HG03135 (cell line): ENCODE measurements at regions not wholly inside any gene's neighbourhood (a gene's known extent, or its start where the extent isn't known, plus 50 kb on each side); places are given as distances from the start of the nearest gene placed in this dataset.

Experiments
- ATAC-seq: cut with Tn5 transposase; IDR thresholded peaks from one replicate; pipeline ENCODE4 v1.9.1; 2021; ENCODE audit warnings: mild to moderate bottlenecking, moderate library complexity; ENCODE audit not compliant: unreplicated experiment

DNA sequence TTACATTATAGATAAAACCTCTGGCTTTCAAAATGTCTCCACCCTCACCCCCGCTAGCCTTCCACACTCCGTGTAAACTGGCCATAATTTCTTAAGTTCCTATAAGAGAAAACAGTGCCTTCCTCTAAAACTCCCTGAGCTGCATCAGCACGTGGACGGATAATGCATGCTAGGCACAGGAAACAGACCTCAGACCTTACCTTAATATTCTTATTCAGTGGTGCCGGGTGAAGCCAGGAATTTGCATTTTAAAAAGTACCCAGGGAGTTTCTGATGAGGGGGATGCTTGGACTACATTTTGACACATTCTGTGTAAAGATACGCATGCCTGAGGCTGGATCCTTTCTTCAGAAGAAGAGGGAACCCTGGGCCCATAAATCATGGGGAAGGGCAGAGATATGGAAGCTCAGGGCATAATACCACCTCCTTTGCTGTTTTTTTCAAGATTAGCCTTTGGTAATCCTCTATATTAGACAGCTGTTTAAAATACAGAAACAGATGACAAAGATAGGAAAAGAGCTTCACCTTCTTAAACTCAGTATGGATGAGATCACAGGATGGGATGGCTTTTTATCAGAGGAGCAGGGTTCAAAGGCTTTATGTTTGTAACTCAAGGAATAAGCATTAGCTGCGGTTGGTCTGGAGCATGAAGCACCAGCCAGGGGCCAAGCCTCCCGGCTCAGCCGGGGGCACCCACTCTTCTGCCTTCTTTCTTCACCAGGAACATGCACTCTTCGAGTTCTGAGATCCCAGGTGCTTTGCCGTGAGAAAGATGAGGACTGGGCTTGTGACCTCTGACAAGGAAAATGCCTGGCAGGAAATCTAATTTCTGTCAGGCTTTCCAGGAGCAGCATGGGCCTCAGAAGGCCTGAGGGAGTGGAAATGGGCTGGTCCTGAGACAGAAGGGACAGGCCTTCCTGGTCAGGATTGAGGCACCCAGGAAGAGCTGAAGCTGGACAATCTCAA lies 218.1 kb upstream of the SOX4 start:
- ATAC-seq: no peak

DNA sequence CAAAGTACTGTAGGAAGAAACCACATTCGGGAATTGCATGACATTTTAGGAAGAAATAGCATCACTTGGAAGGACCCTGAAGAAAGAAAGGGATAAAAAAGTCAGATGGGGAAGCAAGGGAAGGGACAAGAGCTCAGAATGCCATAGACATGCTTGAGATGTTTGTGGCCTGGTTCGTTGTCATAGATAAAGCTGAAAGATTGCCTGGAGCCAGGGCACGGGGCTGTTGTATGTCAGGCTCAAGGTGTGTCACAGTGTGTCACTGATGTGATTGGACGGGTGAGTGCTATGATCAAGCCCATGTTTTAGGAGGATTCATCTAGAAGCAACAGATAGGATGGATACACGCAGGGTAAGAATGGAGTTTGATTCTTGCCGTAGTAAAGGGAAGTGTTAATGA lies 216.2 kb upstream of the SOX4 start:
- no peak for ATAC-seq

DNA sequence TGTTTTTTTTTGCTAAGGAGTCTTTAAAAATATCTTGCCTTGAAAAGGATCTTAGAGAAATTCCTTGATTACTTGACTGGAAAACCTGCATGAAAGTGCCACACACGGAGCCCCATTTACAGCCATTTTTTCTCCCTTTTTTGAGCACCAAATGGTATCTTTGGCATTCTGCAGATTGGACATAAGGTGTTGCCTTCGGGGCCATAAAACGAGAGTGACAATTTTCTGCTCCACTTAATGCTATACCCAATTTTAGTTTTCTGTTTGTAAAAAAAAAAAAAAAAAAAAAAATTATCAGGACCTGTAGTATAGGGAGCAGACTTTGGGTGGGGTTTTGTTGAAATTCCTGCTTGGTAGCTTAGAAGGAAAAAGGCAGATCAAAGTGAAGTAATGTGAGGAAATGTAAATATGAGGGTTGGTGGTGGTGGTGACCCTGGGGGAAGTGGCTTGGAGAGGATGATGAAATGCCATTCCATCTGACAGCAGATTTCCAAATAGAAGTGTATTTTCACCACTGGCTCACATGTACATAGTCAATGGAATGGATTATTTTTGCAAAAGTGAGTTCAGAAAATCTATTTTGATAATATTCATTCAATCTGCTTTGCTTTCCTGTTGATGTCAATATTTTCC lies 212.1 kb upstream of the SOX4 start:
- ATAC-seq: no peak

DNA sequence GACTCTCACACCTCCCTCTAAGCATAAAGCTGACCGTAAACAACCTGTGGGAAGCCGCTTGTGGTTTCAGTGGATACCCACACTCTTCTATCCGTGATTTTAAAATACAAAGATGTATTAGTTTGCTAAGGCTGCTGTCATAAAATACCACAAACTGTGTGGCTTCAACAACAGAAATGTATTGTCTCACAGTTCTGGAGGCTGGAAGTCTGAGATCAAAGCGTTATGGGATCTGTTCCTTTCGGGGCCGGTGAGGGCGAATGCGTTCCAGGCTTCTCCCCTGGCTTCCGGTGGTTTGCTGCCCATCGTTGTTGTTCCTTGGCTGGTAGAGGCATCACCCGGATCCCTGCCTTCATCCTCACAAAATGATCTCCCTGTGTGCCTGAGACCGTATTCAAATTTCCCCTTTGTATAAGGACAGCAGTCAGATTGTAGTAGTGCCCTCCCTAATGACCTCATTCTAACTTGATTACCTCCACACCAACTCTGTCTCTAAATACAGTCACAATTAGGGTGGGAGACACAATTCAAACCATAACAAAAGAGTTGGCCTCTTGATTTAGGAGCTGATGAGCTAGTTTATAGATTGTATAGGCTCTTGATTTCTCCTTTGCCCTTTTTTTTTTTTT lies 210.6 kb upstream of the SOX4 start:
- ATAC-seq: no peak

DNA sequence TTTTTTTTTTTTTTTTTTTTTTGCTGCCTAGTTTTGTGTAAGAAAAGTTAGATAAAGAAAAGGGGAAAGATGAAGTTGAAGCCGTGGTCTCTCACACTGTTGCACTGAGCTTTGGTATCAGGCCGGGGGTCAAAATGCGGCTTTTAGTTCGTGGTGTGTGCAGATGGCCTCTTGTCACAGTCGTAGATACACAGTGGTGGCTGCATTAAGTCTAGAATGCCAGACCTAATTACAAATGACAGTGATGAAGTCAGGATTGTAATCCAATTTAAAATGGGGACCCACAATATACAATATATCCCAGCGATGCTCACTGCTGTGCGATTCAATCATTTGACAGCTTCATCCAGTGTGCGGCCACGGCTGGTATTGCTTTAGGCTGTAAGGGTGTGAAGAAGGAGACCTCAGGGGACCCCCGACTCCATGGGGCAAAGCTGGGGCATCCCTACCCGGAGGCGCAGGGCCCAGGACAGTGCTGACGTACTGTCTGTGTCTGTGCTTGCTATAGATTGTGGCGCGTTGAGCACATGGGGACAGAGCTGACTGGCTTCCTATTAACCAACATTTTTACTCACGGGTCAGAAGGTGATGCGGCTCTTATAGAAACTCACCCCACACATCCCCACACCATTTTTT lies 210.0 kb upstream of the SOX4 start:
- ATAC-seq: no peak

DNA sequence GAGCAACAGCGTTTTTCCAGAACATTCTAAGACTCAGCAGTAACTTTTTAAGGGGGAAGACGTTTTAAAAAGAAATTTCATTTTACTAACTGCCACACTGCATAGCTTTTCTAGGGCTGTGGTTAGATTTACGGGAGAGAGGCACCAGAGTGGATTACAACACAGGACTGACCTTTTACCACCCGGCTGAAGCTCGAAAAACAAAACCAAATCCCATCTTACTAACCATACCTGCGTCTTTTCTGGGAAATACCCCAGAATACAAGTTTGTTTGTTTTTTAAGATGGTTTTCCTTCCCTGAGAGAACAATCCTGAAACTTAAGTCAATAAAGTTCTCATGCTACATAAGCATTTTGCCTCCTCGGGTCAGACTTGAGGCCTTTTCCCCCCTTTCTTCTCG lies 209.3 kb upstream of the SOX4 start:
- no peak for ATAC-seq

DNA sequence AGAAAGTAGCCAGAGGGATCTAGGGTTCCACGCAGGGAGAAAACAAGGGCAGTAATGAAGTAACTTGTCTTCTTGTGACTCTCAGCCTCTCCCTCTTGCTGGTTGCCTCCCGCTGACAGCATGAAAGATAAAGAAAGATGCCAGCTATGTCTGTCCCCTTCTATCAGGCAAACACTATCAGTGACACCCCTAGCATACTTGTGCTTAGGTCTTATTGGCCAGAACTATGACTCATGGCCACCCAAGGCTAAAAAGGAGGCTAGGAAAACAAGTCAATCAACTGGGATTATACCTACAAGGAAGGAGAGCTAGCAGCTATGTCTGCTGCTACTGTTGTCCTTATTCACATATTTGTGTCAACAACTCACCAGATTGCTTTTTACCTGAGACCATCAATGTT lies 206.8 kb upstream of the SOX4 start:
- no peak for ATAC-seq

DNA sequence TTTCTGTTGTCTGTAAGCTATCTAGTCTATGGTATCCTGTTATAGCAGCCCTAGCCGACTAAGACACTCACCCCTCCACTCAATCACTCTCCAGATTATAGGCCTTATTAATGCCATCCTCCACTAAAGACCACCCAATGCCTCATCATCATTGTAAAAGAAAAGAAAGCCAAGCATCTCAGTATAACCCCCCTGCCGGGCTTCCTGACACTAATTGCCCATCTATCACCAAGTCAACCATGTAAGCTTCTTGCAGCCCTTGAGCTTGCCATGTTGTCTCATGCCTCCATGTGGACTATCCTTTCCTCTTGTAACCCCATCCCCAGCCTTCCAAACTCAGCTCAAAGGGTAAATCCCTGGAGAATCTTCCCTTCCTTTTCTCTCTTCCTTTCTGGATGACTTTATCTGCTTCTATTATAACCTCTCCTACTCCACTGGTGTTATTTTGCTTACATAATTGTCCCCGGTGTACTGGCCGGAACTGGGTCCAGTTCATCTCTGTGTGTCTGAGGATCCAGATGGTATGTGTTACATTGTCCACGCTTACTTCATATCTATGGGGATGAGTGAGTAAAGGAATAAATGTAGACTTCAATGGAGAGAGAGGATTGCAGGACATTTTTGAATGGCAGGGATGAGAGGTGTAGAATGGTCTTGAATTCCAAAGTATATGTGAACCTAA lies 202.9 kb upstream of the SOX4 start:
- no peak for ATAC-seq

DNA sequence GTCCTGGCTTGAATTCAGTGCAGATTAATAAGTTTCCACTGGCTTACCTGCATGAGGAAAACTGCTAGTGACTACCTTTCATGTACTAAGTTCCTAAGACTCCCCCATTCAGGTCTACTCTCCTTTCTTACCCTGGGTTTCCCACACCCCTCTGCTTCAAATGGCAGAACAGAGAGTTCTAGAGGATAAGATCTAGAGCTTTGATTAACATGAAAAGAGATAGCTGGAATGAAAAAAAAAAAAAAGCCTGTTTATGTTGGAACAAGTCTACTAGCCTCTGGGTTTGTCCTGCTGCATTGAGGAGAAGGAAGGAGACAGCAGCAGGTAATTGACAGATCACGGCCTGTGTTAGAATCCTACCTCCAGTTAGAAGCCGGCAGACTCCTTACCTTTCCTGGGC lies 201.4 kb upstream of the SOX4 start:
- ATAC-seq: no peak

DNA sequence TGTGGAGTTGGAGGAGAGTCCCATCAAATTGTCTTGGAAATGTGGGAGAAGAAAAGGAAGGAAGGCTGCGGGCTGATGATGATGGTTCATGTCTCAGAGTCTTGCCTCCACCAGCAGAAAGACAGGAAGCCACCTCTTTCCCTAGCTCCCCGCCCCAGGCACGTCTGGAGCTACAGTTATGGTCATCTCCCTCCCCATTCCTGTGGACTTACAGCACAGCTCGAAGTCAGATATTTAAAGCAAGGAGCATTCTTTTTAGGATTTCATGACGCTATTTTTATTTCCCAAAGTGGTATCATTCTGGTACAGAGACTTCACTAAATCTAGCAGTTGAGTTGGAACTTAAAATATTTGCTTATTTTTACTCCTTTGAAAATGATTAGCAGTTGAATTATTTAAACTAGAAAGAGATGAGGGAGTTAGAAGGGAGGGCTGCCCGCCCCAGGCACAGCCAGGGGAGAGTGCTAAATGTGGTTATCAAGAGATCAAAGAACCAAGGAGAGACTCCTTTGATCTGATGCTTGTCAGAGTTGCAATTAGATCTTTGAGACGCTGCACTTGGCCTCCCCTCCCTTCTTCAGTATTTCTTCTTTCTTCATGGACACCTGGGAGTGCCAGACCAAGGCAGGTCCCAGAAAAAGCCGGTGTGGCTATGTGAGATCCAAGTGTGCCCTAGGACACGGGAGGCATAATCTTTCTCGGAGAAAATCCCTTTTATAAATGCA lies 199.9 kb upstream of the SOX4 start:
- no peak for ATAC-seq

DNA sequence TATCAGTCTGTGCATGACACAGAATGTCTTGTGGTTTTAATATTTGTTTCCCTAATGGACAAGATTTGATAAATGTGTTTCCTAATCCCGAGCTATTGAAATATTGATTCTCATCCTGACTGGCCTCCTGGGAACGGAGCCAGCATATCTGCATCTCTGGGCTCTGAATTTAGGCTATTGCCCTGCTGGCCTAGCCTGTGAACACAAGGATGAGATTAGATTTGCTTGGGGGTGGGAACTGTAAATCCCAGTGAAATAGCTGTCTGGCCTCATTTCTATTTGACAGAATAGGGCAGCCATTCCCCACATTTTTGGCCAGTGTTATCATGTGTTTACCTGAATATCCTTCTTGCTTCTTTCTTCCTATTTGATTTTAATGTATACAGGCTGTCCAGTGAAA lies 198.4 kb upstream of the SOX4 start:
- no peak for ATAC-seq

DNA sequence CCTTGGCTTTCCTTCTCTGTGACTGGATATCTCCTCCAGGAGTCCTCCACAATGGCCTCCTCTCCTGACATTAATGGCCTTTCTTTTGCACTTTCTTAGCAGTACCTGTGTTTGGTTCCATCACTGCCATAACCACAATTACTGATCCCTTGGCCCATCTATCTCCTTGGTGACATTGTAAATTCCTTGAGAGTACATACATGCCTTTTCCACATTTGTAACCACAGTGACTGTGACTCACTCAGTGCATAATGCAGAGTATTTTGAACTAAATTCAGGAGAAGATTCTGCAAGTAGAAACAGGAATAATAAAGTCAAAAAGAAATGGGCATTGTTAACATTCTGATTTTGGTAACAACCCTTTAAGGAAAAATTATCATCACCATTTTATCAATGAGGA lies 197.2 kb upstream of the SOX4 start:
- ATAC-seq: no peak

DNA sequence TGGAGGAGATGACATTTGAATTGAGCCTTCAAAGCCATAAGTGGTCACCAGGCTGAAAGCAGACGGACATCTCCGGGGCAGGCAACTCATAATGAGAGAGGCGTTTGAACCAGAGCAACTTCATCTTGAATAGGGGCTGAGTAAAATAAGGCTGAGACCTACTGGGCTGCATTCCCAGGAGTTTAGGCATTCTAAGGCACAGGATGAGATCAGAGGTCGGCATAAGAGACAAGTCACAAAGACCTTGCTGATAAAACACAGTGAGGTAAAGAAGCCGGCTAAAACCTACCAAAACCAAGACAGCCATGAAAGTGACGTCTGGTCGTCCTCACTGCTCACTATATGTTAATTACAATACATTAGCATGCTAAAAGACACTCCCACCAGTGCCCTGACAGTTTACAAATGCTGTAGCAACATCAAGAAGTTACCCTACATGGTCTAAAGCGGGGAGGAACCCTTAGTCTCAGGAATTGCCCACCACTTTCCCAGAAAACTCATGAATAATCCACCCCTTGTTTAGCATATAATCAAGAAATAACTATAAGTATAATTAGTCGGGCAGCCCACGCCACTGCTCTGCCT lies 194.7 kb upstream of the SOX4 start:
- ATAC-seq: no peak

DNA sequence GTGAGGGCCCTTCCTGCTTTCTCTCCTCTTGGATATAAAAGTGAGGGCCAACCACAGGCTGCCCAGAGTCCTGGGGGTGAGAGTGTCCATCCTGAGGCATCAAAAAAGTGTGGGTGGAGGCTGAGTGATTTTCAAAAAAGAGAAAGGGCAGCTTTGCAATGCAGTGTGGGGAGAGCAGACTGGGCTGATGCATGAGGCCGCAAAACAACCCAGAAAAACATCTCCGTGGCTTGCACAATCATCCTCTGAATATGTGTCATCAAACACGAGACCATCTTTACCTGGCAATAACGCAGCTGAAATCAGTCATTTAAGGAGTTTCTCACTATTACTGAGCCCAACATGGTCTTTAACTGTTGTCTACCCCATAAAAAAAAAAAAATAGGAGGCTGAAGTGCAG lies 191.2 kb upstream of the SOX4 start:
- ATAC-seq: no peak

DNA sequence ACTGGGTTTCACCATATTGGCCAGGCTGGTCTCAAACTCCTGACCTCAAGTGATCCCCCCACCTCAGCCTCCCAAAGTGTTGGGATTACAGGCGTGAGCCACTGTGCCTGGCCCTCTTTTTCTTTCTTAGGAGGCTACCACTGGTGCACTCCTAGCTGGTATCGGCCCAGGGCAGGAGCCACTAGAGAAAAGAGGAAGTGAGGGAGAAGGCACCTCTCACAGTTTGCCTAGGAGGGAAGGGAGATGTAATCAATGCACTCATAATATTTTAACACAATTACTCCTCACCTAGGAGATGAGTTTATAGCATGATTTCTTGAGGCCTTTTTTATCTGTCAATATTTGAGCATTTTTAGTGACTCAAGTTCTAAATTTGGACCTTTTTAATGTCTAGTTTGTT lies 189.0 kb upstream of the SOX4 start:
- no peak for ATAC-seq

DNA sequence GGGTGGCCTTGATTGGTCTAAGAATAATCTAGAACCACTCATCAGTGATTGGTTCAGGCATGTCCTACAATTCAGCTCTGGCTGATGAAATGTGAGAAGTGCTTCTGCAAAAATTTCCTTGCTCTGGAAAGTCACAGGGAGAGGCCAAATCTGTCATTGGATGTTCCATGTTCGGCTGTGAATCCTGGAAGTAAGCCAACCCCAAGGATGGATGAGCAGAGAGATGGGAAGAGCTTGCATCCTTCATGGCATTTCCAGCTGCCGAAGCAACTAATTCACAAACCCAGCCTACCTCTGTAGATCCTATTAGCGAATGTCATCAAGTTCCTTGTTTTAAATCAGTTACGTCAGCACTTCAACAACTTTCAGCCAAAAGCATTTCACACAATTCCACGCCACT lies 187.2 kb upstream of the SOX4 start:
- ATAC-seq: no peak

DNA sequence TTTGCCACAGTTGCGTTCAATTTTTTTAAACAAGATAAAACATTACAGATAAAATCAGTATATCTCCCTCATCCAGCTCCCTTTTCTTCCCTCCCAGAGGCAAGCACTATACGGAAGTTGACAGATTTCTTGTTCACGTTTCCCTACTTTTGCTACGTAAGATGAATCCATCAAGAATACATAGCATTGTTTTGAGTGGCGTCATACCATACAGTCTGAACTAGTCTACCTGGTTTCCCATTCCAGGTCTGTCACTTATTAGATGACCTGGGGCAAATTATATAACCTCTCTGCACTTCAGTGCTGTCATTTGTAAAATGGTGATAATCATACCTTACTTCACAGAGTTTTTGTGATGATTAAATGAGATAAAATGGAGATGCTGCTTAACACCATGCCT lies 184.3 kb upstream of the SOX4 start:
- no peak for ATAC-seq

DNA sequence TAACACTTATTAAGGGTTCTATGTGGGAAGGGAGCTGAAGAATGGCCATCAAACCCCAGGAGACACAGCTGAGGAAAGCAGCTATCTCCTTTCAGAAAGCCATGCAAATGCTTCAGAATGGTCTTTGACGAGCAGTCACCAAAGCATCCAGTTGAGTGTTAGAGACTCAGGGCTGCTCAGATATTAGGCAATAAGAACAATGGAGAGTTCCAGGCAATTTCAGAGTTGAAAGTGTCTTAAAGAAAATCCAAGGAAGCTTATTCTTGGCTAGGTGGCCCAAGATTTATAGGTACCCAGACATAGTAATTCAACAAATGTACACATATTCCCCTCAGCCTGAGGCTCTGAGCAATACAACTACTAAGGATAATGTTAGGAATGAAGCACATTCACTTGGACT lies 180.1 kb upstream of the SOX4 start:
- no peak for ATAC-seq

DNA sequence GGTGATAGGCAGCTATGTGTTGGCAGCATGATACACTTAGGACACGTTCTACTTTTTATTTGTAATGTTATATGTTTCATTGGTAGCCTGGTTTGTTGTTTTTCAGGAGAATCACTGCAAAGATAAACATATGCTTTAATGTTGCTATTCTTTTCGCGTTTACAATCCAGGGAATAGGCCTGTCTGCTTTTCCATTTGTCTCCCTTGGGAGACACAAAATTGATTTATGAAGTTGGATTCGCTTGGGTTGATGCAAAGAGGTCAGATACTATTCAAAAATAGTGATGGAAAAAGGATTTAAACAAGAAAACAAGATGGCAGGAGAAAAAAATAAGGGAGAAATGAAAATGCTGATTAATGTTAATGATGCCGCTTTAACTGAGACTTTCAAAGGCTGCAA lies 179.5 kb upstream of the SOX4 start:
- ATAC-seq: no peak
